DMS79 (cell line): ENCODE measurements at regions not wholly inside any gene's neighbourhood (a gene's known extent, or its start where the extent isn't known, plus 50 kb on each side); places are given as distances from the start of the nearest gene placed in this dataset.

Experiments used
- DNase-seq: peaks from one replicate; lab custom pipeline; 2025; lab: John Stamatoyannopoulos, UW

DNA sequence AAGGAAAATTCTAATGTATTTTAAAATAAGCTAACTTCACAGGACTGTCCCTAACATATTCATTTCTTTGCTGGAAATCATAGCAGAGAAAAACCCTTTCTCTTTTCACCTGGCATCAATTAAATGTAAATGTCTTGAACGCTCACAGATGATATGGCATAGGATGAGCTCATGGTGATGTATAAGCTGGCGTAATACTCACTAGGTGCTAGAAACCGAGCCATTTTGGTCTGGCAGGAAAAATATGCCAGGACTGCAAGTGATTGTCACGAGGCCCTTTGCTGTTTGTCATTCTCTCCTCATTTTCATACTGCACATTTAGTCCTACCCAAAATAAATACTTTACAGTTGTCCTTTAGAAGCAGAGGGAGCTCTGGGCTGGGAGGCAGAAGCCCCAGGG lies 222.7 kb upstream of the LNX1 start:
- no peak for DNase-seq

GRCh38 chr4:53810643-53811042 lies 219.4 kb upstream of the LNX1 start:
- DNase-seq, result no peak

DNA sequence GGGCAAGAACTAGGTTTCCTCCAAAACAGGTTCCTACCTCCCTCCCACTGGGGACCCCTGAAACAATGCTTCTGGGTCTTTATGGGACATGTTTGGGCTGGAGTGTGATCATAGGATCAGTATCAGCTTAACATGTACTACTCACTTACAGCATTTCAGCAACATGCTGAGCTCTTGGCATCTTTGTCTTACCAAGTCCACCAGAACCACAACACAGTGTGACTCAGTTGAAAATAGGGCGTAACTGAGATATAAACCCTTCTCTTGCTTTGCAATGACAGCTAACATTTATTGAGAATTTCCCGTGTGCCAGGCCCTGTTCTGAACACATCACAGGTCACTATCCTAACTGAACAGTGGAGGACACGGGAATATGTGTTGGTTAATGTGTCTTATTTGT lies 218.5 kb upstream of the LNX1 start:
- DNase-seq, result no peak

- no peak for DNase-seq
Observed at GRCh38 chr4:53805291-53805690, 214.0 kb upstream of the LNX1 start.

DNA sequence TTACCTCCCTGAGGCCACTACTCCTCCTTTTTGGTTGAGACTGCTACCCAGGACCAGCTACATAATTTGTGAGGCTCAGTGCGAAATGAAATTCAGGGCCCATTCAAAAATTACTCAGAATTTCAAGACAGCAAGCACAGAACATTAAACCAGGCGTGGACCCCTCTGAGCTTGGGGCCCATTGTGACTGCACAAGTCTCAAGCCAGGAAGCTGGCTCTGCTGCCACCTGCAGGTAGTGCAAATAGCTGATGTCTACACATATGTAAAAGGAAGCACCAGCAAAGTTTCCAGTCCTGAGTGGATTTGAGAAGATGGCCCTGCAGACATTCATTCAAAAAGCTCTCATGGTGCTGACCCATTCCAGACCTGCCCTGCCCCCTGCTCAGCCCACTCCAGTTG lies 213.4 kb upstream of the LNX1 start:
- no peak for DNase-seq

DNA sequence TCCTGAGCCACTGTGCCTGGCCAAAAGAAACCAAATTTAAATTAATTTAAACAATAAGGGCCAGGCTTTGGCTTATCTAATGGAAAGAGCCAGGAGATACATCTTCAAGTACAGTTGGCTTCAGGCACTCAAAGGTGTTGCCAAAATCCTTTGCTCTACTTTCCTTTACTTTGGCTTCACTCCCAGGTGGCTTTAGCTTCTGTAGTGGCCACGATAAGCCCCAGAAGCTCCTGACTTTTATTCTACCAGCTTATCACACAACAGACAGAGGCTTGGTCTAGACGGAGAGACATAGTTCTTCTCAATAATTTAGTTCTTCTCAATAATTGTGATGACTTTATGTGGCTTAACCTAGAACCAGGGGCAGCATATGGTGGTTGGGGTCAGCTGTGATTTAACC lies 211.2 kb upstream of the LNX1 start:
- no peak for DNase-seq

DNA sequence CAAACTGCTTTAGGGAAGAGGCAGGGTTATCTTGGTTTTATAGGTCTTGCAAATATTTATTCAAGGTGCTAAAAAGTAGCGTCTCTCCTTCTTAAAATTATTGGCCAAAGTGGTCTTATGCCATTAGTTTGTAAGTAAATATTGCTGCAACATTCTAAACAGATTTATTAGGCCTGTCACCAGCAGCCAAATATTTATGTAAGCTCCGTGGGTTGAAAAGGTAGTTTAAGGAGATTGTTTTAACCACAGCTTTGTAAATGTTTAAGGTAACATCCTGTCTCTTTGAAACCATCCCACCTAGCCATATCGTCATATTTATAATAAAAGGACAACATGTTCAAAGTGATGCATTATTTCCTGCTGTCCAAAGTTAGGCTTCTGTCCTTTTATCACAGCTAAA lies 210.1 kb upstream of the LNX1 start:
- DNase-seq, result no peak

GRCh38 chr4:53800741-53801140 lies 209.5 kb upstream of the LNX1 start:
- DNase-seq, result no peak

GRCh38 chr4:53793096-53793495 lies 201.8 kb upstream of the LNX1 start:
- no peak for DNase-seq

GRCh38 chr4:53790286-53790685 lies 199.0 kb upstream of the LNX1 start:
- no peak for DNase-seq

GRCh38 chr4:53788621-53789020 lies 197.3 kb upstream of the LNX1 start:
- DNase-seq, result no peak

DNA sequence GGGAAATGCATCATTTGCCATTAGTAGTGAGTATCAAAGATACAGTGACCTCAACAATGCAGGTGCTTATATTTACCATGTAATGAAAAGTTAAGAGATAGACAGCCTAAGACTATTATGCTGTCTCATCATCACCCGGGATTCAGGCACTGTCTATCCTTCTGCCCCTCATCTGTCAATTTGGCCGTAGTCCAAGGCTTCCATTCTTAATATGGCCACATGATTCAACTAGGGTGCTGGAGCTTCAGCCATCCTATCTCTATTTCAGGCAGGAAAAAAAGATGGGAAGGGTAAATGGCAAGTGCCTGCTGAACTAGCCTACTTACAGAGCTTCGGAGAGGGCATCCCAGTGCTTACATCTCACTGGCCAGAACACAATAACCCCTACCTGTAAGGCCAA lies 196.7 kb upstream of the LNX1 start:
- DNase-seq, result no peak

GRCh38 chr4:53786632-53787031 lies 195.3 kb upstream of the LNX1 start:
- DNase-seq, result no peak

DNA sequence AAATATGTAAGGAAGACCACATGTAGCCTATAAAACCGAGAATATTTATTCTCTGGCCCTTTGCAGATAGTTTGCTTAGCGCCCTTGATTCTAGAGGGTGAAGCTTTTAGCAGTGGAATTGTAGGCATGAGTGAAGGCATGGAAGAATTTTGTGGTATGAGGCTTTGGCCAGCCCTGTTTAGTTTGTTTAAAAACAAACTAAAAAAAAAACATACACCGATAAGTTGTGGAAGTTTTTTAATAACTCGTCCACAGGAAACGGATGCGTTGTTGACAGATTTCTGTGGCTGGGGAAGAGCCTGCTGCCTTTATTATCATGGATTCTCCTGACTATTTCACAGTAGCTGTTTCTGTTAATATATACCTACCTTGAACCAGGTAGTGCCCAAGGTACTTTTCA lies 194.7 kb upstream of the LNX1 start:
- DNase-seq, result no peak

- no peak for DNase-seq
Observed at GRCh38 chr4:53784112-53784511, 192.8 kb upstream of the LNX1 start.

- no peak for DNase-seq
Observed at GRCh38 chr4:53783208-53783859, 192.0 kb upstream of the LNX1 start.

DNA sequence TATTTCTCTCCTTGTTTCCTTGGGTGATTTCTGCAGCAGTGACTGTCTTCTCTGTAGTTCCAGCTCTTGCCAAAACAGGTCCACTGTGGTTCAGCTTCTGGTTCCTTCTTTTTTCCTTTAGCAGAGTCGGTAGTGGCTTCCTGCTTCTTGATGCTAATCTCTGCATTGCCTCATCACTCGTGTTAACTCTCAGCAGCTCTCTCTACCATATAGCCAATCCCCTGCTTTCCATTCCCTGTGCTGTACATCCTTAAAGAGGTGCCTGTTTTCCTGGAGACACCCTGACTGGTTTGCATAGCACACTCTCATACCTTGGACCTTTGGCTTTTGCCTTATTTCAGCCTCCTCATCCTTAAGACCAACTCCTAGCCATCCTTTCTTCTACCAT lies 191.2 kb upstream of the LNX1 start:
- no peak for DNase-seq

GRCh38 chr4:53781629-53782457 lies 190.6 kb upstream of the LNX1 start:
- no peak for DNase-seq

DNA sequence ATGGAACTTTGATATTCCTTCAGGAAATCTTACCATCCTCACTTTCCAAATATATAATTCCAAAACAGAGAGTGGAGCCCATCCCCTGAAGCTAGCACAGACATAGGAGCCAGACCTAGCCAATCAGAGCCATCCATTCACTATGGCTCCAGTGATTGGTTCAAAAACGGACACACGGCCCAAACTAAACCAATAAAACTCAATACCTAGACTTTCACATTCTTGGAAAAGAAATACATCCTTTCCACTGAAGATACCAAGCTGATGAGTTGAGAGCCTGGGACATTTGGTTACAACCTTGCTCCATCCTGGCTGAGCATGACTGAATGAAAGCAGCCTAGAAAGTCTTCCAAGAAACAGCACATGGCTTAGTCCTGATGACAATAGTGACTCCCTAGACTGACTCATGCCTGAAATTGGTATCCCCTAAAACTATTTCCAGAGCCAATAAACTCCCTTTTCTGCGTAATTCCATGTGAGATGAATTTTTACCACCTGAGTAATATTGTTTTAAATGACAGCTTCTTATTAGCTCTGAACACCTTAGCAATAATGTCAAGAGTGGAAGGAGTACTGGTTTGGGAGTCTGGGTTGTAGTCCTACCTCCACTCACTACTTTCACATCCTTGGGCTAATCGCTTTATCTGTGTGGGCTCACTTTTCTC lies 189.6 kb upstream of the LNX1 start:
- no peak for DNase-seq

GRCh38 chr4:53779025-53779424 lies 187.7 kb upstream of the LNX1 start:
- no peak for DNase-seq

DNA sequence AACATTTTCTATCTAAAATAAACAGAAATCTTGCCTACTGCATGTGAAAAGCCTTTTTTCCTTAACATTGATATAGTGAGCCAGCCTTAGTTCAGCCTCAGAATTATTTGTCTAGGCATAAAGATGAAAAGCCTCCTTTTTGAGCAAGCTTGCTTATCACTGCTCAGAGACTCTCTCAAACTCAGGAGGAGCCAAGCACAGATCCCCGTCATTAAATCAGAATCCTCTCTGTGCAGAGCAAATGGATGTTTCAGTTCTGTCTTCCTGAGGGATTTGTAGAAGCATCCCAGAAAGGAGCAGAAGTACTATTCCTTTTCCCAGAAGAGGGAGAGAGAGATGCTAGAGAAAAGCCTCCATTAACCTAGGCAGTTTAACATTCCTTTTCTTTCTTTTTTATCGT lies 186.9 kb upstream of the LNX1 start:
- no peak for DNase-seq

- no peak for DNase-seq
Observed at GRCh38 chr4:53777244-53777984, 186.1 kb upstream of the LNX1 start.

DNA sequence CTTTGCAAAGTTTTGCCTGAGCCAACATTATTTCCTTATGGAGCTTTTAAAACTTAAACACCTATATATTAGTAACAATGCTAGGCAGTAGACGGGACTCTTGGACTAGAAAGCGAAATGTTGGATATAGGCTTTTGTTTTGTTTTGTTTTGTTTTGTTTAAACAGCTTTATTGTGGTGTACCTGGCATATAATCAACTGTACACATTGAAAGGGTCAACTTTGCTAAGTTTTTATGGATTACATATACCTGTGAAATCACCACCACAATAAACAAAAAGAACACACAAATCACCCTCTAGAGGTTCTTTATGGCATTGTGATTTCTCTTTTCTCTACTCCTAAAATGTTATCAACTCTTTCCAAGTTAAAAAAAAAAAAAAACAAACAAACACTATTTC lies 184.9 kb upstream of the LNX1 start:
- DNase-seq, result no peak
